Central memory CD8-positive, alpha-beta T cell (primary cell): ENCODE measurements at regions not wholly inside any gene's neighbourhood (a gene's known extent, or its start where the extent isn't known, plus 50 kb on each side); places are given as distances from the start of the nearest gene placed in this dataset.

Experiments
- ATAC-seq: fragments of 150-1000 bp; cut with Tn5 transposase; replicated peaks from 2 replicates; pipeline ENCODE4 v1.10.0; 2022; ENCODE audit warnings: mild to moderate bottlenecking, moderate FRiP score, moderate number of reproducible peaks; ENCODE audit not compliant: poor library complexity, severe bottlenecking; ENCODE audit errors: extremely low read depth
- DNase-seq, 2 donors: peaks; one replicate each; pipeline ENCODE4 v3.0.0; 2021; ENCODE audit warnings: low spot score in 2 of 2
- H3K27ac Mint-ChIP-seq: one replicate; pipeline ENCODE4 v1.8.0; 2022; ENCODE audit warnings: low read depth, mild to moderate bottlenecking, moderate library complexity, mixed read lengths
- H3K27me3 Mint-ChIP-seq: one replicate; pipeline ENCODE4 v1.8.0; 2022; ENCODE audit warnings: mixed read lengths
- H3K36me3 Mint-ChIP-seq: one replicate; pipeline ENCODE4 v1.8.0; 2022; ENCODE audit warnings: mild to moderate bottlenecking, moderate library complexity, mixed read lengths; ENCODE audit not compliant: insufficient read depth
- H3K4me1 Mint-ChIP-seq: one replicate; pipeline ENCODE4 v1.8.0; 2022; ENCODE audit warnings: mixed read lengths
- H3K4me3 Mint-ChIP-seq: one replicate; pipeline ENCODE4 v1.8.0; 2022; ENCODE audit warnings: mild to moderate bottlenecking, moderate library complexity, mixed read lengths
- H3K9me3 Mint-ChIP-seq: one replicate; pipeline ENCODE4 v1.8.0; 2022; ENCODE audit warnings: mixed read lengths

DNA sequence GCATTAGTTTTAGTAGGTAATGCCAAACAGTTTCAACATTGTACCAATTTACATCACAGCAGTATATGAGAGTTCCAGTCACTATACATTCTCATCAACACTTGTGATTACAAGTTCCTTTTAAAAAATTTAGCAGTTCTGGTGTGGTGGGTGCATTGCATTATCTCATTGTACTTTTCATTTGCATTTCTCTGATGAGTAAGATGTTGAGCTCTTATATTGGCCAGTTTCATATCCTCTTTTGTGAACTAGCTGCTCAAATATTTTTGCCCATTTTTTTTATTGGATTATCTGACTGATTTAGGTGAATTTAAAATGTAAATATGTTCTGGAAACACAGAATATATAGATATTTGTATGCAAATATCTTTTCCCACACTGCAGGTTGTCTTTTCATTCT lies 160.9 kb upstream of the NR3C1 start:
- Mint-ChIP-seq H3K27ac (no peak overlapping the region), H3K4me1 (no peaks in the 10 kb centered on the region), H3K9me3 (no peaks in the 10 kb centered on the region), H3K27me3 (no peaks in the 10 kb centered on the region), H3K36me3 (no peaks in the 10 kb centered on the region), H3K4me3 (no peak overlapping the region)
- DNase-seq (no peak), ATAC-seq (no peak)

DNA sequence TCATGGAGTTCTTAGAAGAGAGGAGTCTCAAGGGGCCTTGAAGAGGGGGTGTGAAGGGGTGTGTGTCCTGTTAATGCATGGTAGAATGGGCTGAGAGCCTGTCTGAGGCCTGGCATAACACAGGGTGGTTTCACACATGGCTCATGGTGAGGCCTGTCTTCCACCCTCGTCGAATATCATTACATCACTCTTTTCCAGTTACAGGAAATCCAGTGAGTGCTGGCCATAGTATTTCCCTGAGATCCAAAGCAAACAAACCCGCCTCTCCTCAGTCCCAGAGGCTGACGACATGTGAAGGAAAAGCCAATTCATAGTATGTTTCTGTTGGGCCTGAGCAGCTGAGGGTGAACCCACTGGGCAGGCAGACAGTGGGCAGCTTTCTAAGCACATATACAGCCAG lies 159.4 kb upstream of the NR3C1 start:
- Mint-ChIP-seq H3K27me3 (no peaks in the 10 kb centered on the region), H3K4me3 (no peak overlapping the region), H3K4me1 (no peaks in the 10 kb centered on the region), H3K9me3 (no peaks in the 10 kb centered on the region), H3K36me3 (no peaks in the 10 kb centered on the region), H3K27ac (no peak overlapping the region)
- DNase-seq (no peak), ATAC-seq (no peak)

DNA sequence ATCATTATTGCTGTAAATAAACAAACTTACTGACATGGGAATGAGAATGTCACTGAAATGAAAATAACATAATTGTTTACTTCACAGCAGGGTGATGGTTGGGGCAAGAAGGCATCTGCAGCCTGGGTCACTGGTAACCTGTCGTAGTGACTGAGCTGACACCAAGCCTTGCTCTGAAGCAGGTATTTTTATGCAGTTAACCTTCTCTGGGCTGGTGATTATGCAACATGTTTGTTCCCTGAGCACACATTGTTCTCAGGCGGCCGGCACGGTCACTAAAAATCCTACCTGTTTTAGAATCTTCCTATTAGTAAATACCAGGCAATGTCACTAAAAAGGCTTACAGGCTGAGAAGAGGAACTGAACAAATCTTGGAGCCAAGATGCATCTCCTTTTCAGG lies 157.7 kb upstream of the NR3C1 start:
- Mint-ChIP-seq H3K27me3 (no peaks in the 10 kb centered on the region), H3K36me3 (no peaks in the 10 kb centered on the region), H3K27ac (no peak overlapping the region), H3K4me1 (no peaks in the 10 kb centered on the region), H3K4me3 (no peak overlapping the region), H3K9me3 (no peaks in the 10 kb centered on the region)
- DNase-seq (no peak), ATAC-seq (no peak)

DNA sequence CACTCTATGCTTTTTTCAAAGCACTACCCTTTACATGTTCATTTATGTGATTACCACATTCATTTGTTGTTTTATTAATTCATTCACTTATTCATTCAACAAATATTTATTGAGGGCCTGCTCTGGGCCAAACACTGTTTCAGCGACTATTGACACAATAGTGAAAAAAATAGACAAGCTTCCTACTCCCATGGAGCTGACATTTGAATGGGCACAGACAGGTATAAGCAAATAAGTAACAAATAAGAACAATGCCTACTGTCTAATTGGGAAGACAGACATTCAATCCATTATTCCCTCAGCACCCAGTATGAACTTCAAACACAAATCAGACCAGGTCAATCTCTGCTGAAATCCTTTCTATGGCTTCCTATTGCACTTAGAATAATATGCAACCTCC lies 156.9 kb upstream of the NR3C1 start:
- ATAC-seq (no peak), DNase-seq (no peak)
- H3K27ac Mint-ChIP-seq: no peak overlapping the region
- H3K4me3 Mint-ChIP-seq: no peak overlapping the region
- H3K27me3 Mint-ChIP-seq: no peaks in the 10 kb centered on the region
- no peaks in the 10 kb centered on the region for H3K9me3 Mint-ChIP-seq
- H3K4me1 Mint-ChIP-seq: no peaks in the 10 kb centered on the region
- H3K36me3 Mint-ChIP-seq: no peaks in the 10 kb centered on the region

DNA sequence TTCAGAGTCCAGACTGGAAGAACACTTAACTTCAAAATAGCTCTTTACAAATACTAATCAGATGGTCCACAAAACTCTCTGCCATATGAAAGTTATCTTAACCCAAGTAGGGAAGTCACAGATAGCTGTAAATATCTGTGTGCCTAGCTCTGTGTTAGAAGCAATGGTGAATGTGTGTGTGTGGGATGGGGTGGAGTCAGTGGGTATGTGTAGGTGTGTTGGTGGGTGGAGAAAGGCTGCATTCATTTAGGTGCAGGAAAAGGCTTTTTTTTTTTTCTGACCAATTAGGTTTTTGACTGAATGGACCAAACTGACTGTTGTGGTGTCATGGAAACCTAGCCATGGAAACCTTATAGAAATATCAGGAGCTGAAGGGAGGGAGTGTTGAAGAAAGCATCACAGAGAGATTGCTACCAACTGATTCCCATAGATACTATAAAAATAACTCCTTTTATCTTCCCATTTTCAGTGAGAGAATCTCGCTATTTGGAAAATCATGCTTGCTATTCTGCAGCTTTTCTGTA lies 156.2 kb upstream of the NR3C1 start:
- H3K27me3 Mint-ChIP-seq: no peaks in the 10 kb centered on the region
- no peak overlapping the region for H3K27ac Mint-ChIP-seq
- H3K4me1 Mint-ChIP-seq: no peaks in the 10 kb centered on the region
- ATAC-seq (no peak), DNase-seq (no peak)
- no peaks in the 10 kb centered on the region for H3K36me3 Mint-ChIP-seq
- no peak overlapping the region for H3K4me3 Mint-ChIP-seq
- H3K9me3 Mint-ChIP-seq: no peaks in the 10 kb centered on the region

DNA sequence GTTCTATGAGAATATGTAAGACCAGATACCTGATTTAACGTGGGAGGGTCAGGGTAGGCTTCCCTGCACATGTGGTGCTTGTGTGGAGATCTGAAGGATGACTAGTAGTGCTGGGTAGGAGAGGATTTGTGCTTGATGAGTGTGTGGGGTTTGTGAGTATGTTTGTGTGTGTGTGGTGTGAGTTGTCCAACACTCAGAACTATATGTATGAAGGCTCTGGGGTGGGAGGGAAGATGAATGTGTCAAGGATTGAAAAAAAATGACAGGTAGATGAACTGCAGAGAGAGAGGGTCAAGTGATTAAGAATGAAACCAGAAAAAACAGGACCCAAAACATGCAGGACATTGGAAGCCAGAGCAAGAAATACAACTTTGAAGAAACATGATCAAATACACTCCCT lies 154.6 kb upstream of the NR3C1 start:
- no peaks in the 10 kb centered on the region for H3K4me1 Mint-ChIP-seq
- H3K4me3 Mint-ChIP-seq: no peak overlapping the region
- H3K27me3 Mint-ChIP-seq: no peaks in the 10 kb centered on the region
- no peaks in the 10 kb centered on the region for H3K9me3 Mint-ChIP-seq
- no peaks in the 10 kb centered on the region for H3K36me3 Mint-ChIP-seq
- DNase-seq: no peak
- no peak overlapping the region for H3K27ac Mint-ChIP-seq
- ATAC-seq: no peak

DNA sequence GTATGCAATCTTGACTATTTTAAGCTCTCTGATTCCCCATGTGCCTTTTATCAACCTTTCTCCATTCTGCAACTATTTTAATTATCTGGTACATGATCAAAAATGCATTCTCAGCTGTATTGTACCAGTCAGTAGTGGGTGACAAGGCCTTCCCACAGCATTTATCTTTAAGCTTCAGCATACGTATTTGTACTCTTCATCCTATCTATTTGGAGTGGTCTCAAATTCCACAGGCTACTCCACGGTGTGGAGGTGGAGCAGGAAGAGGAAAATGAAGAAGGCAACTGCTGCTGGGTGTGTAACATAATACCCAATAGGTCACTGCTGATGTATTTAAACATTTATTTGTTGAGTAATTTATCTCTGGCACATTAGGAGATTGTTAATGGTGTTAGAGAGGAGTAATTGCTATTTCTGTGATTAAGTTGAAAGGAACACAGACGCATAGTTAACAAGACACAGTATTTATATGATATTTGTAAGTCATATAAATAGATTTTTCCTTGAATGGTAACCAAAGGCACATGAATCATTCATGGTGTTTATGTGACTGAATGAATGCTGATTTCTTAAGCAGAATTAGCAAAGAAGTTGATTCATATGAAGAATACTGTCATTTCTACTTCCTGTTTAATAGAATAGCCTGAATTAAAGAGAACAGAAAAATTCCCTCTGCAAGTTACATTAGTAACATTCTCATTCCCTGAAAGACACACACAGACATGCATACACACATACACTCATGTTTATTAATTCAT lies 153.8 kb upstream of the NR3C1 start:
- no peak overlapping the region for H3K27ac Mint-ChIP-seq
- no peaks in the 10 kb centered on the region for H3K36me3 Mint-ChIP-seq
- H3K4me3 Mint-ChIP-seq: no peak overlapping the region
- no peak for ATAC-seq
- no peaks in the 10 kb centered on the region for H3K4me1 Mint-ChIP-seq
- no peaks in the 10 kb centered on the region for H3K9me3 Mint-ChIP-seq
- no peak for DNase-seq
- H3K27me3 Mint-ChIP-seq: peaks cover 7% of the 10 kb centered on the region

DNA sequence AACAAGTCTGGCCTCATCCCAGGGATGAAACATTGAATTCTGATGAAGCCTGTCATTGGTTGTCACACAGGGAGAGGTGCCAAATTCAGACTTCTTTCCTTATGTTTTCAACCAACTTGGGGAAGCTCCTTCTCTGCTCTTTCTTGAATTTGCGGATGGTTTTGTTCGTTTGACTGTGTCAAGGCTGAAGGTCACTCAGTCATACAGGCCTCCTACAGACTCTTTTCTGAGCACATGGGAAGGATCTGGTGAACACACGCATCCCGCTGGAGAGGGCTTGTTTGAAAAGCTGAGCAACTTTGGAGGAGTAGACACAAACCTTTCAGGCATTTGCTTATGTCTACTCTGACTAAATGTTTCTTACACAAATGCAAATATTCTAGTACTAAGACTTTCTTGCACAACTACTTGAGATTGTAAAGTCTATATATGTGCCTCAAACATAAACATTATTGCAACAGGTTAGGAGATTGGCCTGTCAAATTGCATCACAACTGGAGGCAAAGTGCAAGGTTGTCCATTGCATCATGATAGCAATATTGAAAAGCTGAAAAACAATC lies 151.5 kb upstream of the NR3C1 start:
- H3K27me3 Mint-ChIP-seq: peaks cover 7% of the 10 kb centered on the region
- H3K27ac Mint-ChIP-seq: no peak overlapping the region
- no peak overlapping the region for H3K4me3 Mint-ChIP-seq
- H3K36me3 Mint-ChIP-seq: no peaks in the 10 kb centered on the region
- DNase-seq (no peak), ATAC-seq (no peak)
- H3K9me3 Mint-ChIP-seq: no peaks in the 10 kb centered on the region
- H3K4me1 Mint-ChIP-seq: no peaks in the 10 kb centered on the region

DNA sequence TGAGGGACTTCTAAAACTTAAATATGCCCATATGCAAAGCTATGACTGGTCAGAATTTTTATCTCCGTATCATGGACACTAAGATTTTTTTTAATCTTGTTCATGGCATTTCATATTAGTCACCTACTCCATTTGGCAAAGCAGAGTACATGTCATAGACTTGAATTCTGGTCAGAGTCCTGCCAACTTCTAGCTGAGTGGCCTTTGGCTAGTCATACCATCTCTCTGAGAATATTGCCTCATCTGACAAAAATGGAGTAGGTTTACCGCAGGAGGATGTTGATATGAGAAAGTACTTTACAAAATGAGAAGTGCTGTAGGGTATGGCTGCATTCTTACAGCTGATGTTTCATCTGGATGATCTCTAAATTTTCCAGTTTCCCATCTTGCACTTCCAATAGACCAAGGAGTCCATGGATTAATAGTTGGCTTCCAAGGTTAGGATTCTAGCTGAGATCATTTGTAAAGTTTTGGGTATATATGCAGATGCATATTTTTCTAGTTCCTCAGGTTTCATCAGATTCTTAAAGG lies 150.8 kb upstream of the NR3C1 start:
- H3K4me1 Mint-ChIP-seq: no peaks in the 10 kb centered on the region
- no peaks in the 10 kb centered on the region for H3K36me3 Mint-ChIP-seq
- no peak overlapping the region for H3K4me3 Mint-ChIP-seq
- DNase-seq (no peak), ATAC-seq (no peak)
- no peak overlapping the region for H3K27ac Mint-ChIP-seq
- no peaks in the 10 kb centered on the region for H3K9me3 Mint-ChIP-seq
- H3K27me3 Mint-ChIP-seq: peaks cover 7% of the 10 kb centered on the region

DNA sequence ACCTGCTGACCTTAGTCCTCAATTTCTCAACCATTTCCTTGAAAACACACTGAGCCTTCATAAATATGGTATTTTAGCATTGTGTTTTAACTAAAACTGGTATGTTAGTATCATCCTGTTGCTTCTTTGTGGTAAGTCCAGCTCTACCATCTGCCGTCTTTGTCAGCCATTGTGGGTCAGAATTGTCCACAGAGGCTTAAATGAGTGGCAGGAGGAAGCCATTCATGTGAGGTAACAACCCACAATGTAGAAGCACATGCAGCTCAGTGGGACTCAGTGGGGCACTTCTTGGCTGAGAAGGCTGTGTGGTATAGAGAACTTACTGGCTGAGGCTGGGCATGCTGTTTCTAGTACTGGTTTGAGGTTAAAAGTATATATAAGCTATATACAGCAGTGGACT lies 149.2 kb upstream of the NR3C1 start:
- peaks cover 5% of the 10 kb centered on the region for H3K9me3 Mint-ChIP-seq
- no peak overlapping the region for H3K4me3 Mint-ChIP-seq
- H3K27ac Mint-ChIP-seq: no peak overlapping the region
- no peak for ATAC-seq
- no peaks in the 10 kb centered on the region for H3K4me1 Mint-ChIP-seq
- H3K36me3 Mint-ChIP-seq: no peaks in the 10 kb centered on the region
- DNase-seq: no peak
- peaks cover 7% of the 10 kb centered on the region for H3K27me3 Mint-ChIP-seq

DNA sequence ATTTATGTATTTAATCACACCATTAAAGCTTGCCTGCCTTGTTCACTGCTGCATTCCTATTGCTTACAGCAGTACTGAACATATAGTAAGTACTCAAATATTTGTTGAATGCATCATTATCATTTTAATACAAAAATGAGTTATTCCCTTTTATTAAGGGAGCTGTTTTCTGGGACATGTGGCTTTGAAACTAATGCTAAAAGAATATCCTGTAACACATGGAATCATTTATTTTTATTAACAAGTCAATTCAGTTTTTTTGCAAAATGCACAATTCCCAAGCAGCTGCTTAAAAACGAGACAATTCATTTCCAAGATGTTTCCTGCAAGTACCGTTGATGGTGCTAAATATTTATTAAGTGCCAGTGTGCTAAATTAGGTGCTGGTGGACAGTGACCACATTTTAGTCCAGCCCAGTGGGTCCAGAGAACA lies 148.3 kb upstream of the NR3C1 start:
- DNase-seq (no peak), ATAC-seq (no peak)
- H3K27ac Mint-ChIP-seq: no peak overlapping the region
- H3K9me3 Mint-ChIP-seq: peaks cover 5% of the 10 kb centered on the region
- H3K4me3 Mint-ChIP-seq: no peak overlapping the region
- no peaks in the 10 kb centered on the region for H3K4me1 Mint-ChIP-seq
- H3K36me3 Mint-ChIP-seq: no peaks in the 10 kb centered on the region
- H3K27me3 Mint-ChIP-seq: peaks cover 7% of the 10 kb centered on the region

DNA sequence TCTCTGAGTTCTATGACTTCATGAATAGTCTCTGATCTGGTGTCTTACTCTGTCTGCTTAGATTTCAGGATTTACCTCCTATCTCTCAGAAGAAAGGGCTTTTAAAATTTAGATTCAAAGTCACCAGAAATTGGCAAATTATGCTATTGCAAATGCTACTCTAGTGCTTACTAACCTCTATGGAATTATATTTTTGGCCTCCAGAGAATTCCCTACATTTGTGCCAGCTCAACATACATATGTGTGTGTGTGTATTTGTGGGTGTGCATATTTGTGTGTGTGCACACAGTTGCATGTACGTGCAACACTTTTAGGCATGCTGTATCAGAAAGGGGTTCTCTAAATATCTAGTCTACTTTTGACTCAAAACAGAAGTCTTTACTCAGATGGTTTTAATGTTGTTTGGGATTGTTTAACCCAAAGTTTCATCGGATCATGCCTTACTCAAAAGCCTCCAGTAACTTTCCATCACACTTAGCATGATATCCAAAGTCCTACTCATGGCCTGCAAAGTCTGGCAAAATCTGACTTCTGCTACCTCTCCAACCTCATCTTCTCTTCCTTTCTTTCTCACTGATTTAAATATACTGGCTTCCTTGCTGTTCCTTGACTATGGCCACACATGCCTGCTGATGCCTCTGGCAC lies 147.6 kb upstream of the NR3C1 start:
- DNase-seq (no peak), ATAC-seq (no peak)
- Mint-ChIP-seq H3K9me3 (peaks cover 5% of the 10 kb centered on the region), H3K36me3 (no peaks in the 10 kb centered on the region), H3K27me3 (peaks cover 7% of the 10 kb centered on the region), H3K4me1 (no peaks in the 10 kb centered on the region), H3K27ac (no peak overlapping the region), H3K4me3 (no peak overlapping the region)

DNA sequence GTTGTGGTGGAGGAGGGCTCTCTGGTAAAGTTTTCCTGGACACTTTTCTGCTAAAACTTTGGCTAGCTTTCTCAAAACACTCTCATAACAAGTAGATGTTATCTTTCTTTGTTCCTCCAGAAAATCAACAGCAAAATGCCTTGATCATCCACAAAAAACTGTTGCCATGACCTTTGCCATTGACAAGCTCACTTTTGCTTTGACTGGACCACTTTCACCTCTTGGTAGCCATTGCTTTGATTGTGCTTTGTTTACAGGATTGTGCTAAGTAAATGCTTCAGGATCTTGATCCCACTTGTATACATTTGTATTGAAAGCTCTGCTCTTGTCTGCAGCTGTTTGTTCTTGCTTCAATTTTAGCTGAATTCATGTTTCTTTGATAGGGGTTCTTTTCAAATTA lies 143.9 kb upstream of the NR3C1 start:
- ATAC-seq (no peak), DNase-seq (no peak)
- Mint-ChIP-seq H3K4me3 (no peak overlapping the region), H3K27me3 (peaks cover under 1% of the 10 kb centered on the region), H3K9me3 (peaks cover 5% of the 10 kb centered on the region), H3K36me3 (no peaks in the 10 kb centered on the region), H3K4me1 (no peaks in the 10 kb centered on the region), H3K27ac (no peak overlapping the region)
